ENCODE measurements at regions not wholly inside any gene's neighbourhood (a gene's known extent, or its start where the extent isn't known, plus 50 kb on each side); places are given as distances from the start of the nearest gene placed in this dataset.

DNA sequence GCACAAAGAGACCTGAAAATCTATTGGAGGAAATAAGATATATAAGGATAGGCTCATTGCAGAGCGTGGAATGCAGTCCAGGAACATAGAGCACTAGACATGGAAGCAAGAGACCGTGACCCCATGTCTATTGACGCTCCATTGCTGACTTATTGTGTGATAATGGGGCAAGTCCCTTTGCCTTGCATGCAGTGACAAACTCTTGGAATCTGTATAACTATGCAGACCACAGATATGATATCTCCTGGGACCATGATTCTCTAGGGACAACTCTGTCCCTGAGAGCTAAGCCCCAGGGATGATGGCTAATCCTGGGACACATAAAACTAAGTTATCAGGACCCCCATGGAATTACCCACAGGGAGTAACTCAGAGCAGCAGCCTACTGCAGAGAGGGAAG lies 73.1 kb upstream of the PRDX6 start:
- ATAC-seq, result no peak

DNA sequence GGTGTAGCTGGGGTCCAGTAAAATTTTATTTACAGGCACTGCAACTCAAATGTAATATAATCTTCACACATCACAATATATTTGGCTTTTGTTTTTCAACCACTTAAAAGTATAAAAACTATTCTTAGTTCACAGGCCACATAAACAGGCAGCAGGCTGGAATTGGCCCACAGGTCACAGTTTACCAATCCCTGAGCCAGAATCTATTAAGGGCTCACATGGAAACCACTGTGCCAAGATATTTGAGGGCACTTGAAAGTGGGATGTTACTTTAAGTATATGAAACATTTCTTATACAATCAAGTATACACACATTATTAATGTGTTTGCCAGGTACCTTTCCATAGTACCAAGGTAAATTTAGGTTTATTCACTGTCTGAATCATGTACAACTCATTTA lies 71.9 kb upstream of the PRDX6 start:
- no peak for ATAC-seq

DNA sequence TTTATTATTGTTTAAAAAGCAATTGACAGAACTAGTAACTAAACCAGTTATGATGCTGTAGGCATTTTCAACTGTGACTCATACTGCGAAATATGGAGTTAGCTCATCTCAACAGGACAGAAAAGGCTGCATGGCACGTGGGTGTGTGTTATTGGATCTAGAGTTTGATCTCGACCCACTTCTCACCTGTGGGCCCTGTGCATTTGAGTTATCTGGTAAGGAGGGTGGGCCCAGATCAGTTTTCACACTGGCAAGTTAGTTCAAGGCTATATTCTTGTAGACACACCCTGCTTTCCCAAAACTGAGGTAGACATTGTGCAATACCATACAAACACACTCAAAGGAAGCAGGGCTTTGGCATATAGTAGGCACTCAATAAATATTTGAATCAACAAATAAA lies 71.3 kb upstream of the PRDX6 start:
- no peak for ATAC-seq

GRCh38 chr1:173406783-173407230 lies 70.3 kb upstream of the PRDX6 start:
- no peak for ATAC-seq

DNA sequence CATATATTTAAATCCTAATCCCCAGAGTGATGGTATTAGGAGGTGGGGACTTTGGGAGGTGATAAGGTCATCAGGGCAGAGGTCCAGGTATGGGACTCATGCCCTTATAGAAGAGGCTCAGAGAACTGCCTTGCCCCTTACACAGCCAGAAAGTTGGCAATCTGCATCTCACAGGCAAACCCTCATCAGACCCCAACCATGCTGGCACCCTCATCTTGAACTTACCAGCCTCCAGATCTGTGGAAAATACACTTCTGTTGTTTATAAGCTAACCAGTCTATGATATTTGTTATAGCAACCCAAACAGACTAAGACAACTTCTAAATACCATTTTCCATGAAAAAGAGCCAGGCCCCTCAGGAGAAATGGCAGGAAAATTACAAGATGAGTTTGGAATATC lies 69.3 kb upstream of the PRDX6 start:
- no peak for ATAC-seq

DNA sequence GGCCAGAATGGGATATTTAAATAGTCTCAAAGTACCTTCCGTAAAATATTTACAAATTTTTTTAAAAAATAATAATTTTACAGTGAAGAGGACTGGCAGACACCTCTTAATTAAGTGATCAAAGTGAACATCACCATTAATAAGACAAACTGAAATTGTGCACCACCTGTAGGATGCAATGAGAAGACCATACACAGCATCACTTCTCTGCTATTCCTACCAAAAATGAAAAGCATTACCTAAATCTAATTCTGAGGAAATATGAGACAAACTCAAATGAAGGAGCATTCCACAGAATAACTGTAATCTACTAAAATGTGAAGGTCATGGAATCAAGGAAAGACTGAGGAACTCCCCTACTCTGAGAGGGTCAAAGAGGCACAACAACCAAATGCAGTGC lies 68.2 kb upstream of the PRDX6 start:
- ATAC-seq, result no peak

GRCh38 chr1:173409613-173410012 lies 67.5 kb upstream of the PRDX6 start:
- no peak for ATAC-seq

DNA sequence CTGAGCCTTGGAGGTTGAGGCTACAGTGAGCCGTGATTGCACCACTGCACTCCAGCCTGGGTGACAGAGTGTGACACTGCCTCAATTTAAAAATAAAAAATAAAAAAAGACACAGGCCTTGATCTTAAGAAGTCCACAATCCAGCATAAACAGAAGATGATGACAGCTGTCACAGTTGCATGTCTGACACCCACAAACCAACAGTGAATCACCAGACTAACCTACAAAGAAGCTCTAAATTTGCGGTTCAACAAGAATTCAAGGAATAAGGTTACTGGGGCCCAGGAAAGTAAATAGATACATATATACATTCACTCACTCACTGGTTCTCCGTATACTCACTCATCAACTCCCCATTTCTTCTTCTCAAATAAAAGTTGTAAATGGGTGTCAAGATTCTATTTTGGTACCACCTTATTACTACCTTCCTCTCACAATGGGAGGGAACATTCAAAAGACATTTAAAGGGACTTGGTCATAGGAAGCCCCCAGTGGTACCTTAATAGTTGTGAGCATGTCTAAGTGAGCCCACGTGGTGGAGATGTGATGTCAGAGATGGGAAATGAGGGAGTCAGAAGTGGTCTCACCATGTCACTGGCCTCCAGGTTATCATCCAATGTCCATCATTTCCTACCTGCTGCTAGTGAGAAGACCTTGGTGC lies 66.9 kb upstream of the PRDX6 start:
- peak; percentile 9 to 43 for ATAC-seq

DNA sequence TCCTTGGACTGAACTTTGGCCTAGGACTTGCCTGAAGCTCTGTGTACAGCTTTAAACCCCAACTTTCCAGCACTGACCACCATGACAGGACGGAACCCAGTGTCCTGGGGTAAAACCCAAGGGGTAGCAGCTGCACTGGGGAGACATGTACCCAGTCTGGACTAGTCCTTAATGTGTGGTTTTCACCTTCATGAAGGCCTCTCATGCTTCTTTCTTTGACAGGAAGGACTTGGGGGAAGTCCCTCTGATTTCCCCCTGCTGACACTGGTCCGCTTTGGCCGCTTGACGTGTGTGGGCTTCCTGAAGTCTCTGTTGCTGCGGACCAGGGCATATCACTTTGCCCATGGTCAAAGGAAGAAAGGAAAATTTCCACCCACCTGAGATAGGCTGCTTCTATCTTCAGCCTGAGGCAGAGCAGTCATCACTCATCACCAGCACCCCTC lies 66.3 kb upstream of the PRDX6 start:
- peak in 1 of 2 donors; percentile 52 for ATAC-seq

DNA sequence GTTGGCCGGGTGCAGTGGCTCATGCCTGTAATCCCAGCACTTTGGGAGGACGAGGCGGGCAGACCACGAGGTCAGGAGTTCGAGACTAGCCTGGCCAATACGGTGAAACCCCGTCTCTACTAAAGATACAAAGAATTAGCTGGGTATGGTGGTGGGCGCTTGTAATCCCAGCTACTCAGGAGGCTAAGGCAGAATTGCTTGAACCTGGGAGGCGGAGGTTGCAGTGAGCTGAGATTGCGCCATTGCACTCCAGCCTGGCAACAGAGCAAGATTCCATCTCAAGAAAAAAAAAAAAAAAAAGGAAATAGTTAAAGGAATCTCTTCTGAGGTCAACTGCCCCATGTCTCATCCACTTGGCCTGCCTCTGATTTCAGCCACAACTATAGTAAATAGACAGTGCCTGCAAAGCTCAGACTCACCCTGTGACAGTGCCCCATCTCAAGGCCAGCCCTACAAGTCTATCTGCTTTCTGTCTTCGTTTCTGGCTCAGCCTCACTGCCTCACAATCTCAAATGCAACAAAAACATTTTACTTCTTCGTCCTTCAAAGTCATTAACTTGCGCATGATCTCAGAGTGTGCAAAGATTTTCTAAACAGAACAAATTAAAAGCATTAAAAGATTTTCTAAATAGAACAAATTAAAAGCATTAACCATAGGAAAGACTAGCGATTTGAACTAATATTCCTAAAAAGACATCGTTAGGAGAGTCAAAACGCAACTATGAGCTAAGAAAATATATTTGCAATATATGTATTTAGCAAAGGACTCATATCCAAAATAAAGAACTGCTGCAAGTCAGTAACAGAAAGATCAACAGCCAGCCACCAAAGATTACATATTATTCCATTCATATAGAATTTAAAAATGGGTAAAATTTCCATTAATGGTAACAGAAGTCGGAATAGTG lies 65.0 kb upstream of the PRDX6 start:
- no peak for ATAC-seq

- ATAC-seq, result no peak
Observed at GRCh38 chr1:173413271-173413707, 63.8 kb upstream of the PRDX6 start.

GRCh38 chr1:173414136-173414535 lies 63.0 kb upstream of the PRDX6 start:
- no peak for ATAC-seq

DNA sequence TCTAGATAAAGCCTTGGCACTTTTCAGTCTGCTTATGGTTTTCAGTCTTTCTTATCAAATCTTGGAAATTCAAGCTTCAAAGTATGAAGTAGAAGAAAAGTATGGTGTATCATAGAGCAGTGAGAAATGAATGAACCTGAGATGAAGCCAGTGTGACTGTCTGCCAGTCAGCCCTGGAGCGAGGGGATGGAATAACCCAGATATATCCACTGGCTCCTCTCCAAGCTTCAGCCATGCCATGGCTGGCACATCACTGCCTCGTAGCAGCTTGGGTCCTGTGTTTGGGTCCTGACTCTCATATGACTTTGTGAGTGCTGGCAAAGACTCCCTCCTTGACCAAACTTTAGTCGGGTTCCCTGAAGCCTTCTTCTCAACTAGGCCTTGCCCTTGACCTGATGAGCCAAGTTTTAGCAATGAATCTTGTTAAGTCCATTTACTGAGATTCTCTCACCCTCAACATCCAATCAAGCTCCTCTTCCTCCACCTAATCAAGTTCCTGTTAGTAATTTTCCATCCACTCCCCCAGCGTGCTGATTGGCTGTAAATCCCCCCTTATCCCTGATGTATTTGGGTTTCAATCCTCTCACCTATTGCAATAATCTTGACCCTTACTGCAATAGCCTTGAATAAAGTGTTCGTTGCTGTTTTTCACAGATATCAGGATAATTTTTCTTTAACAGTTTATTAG lies 62.5 kb upstream of the PRDX6 start:
- no peak for ATAC-seq

GRCh38 chr1:173415490-173415889 lies 61.6 kb upstream of the PRDX6 start:
- no peak for ATAC-seq

DNA sequence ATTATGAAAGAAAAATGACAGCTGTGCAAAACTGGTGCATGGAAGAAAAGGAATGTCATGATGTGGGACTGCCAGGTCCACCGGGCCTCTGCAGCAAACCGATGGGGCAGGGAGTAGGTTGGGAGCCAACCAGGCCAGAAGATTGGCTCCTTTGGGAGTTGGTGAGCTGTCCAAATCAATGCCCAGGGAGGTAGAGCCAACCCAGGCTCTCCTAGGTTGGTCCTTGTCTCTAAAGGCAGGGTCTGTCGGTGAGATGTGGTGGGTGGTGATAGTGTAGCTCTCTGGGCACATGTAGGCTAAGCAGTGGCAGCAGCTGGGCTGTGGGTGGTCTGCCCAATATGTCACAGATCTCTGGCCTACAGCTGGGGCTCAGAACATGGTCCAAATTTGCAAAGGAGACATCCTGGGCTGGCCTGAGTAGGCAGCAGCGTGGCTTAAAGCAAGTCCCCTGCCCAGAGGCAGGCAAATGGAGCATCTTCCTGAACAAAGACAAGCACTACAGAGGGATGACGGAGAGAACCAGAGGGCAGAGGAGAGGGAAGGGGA lies 61.2 kb upstream of the PRDX6 start:
- no peak for ATAC-seq

DNA sequence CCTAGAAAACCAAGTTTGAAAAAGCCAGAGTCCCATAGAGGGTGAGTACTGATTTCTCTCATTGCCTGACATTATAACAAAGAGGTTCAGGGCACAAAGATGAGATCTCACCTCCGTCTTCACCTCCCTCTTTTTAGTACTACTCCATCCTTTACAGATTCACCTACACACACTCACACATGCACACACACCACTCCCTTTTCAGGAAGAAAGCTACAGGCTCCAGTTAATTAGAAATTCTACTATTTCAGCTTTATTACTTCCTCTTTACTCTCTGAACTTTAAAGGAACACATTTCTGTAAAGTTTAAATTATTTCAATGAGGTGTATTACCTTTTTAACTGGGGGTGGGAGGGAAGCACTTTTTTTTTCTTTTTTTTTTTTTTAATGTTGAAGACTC lies 59.6 kb upstream of the PRDX6 start:
- no peak for ATAC-seq

- ATAC-seq, result peak; percentile 41 to 64
Observed at GRCh38 chr1:173418107-173418985, 58.8 kb upstream of the PRDX6 start.

GRCh38 chr1:173420330-173420806 lies 56.8 kb upstream of the PRDX6 start:
- ATAC-seq, result peak; percentile 59 to 70

DNA sequence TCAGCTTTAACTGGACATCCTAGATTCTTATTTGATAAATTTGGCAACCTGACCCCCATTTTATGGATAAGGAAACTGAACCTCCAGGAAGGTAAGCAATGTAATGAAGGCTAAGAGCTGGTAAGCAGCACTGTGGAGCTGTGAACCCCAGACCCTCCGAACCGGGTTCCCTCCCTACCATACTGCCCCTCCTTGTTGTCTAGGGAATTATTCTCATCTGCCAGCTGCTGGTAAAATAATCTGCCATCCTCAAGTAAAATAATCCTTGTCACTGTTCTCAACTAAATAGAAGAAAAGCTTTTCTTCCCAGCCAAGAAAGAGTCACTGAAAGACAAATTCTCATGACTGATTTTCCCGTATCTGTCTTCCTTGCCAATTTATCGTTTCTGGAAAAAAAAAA lies 55.8 kb upstream of the PRDX6 start:
- ATAC-seq, result no peak

GRCh38 chr1:173421789-173422188 lies 55.3 kb upstream of the PRDX6 start:
- ATAC-seq, result no peak

DNA sequence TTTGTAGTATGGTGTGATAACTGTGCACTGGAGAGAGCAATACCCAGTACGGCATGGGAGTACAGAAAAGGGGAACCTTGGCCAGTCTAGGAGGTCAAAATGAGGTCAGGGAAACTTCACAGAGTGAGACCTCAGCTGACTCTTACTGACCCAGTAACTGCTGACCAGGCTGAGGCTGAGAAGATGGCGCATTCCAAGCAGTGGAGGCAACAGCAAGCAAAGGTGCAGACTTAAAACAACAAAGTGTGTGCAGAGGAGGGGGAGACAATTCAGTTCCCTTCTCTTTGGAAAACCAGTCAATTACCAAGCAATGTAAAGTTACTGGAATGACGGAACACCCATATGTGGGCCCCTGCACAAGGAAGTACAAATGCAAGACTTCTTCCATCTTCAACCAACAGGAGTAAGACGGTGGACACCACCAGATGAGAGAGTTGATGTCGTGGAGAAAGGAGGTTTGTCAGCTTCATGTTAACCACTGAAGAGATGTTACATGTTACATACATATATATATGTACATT lies 54.6 kb upstream of the PRDX6 start:
- ATAC-seq, result no peak

GRCh38 chr1:173423291-173423690 lies 53.8 kb upstream of the PRDX6 start:
- ATAC-seq, result no peak

Data from activated CD4-positive, CD25-positive, alpha-beta regulatory T cell treated with anti-CD3 and anti-CD28 coated beads, Interleukin-2, amount 50 U/mL, for 24 hours (primary cell).